OCI-LY1 (cell line): ENCODE measurements at regions not wholly inside any gene's neighbourhood (a gene's known extent, or its start where the extent isn't known, plus 50 kb on each side); places are given as distances from the start of the nearest gene placed in this dataset.

Source experiments
- H2AFZ ChIP-seq: fragments of 200-600 bp; sonication (generic), shearing (Covaris generic); 2 replicates; pipeline ENCODE4 v1.6.0; 2014; ENCODE audit warnings: antibody characterized with exemption, mild to moderate bottlenecking, low read length
- H3F3A ChIP-seq: fragments of 200-600 bp; sonication (generic), shearing (Covaris generic); 2 replicates; pipeline ENCODE4 v1.6.0; 2014; ENCODE audit warnings: mild to moderate bottlenecking, antibody characterized with exemption, low read length, moderate library complexity; ENCODE audit not compliant: insufficient read depth
- H3K27ac ChIP-seq: fragments of 200-600 bp; sonication (generic); 2 replicates; pipeline ENCODE4 v1.5.1; 2014; ENCODE audit warnings: low read length, mixed run types, mild to moderate bottlenecking, low read depth; ENCODE audit not compliant: poor library complexity, severe bottlenecking
- H3K27me3 ChIP-seq: fragments of 200-600 bp; sonication (generic); 2 replicates; pipeline ENCODE4 v1.6.0; 2014; ENCODE audit warnings: antibody characterized with exemption, mild to moderate bottlenecking, low read length, moderate library complexity; ENCODE audit not compliant: insufficient read depth
- H3K36me3 ChIP-seq: fragments of 200-600 bp; sonication (generic); 2 replicates; pipeline ENCODE4 v1.6.1; 2014; ENCODE audit warnings: mild to moderate bottlenecking, antibody characterized with exemption, low read length, moderate library complexity, mixed read lengths; ENCODE audit not compliant: insufficient read depth
- H3K4me1 ChIP-seq: fragments of 200-600 bp; sonication (generic); 2 replicates; pipeline ENCODE4 v1.5.1; 2014; ENCODE audit warnings: mild to moderate bottlenecking, low read length, moderate library complexity; ENCODE audit not compliant: insufficient read depth, severe bottlenecking
- H3K4me2 ChIP-seq: fragments of 200-600 bp; sonication (generic), shearing (Covaris generic); 2 replicates; pipeline ENCODE4 v1.6.1; 2014; ENCODE audit warnings: low read length
- H3K4me3 ChIP-seq: fragments of 200-600 bp; sonication (generic); 2 replicates; pipeline ENCODE4 v1.5.1; 2014; ENCODE audit warnings: low read length, low read depth, mild to moderate bottlenecking, mixed read lengths; ENCODE audit not compliant: poor library complexity, severe bottlenecking
- H3K79me2 ChIP-seq: fragments of 200-600 bp; shearing (Covaris generic); 2 replicates; pipeline ENCODE4 v1.6.1; 2016; ENCODE audit warnings: mixed run types, low read length, mixed read lengths; ENCODE audit not compliant: insufficient read depth
- H3K9ac ChIP-seq: fragments of 200-600 bp; sonication (generic), shearing (Covaris generic); 2 replicates; pipeline ENCODE4 v1.6.1; 2014; ENCODE audit warnings: mild to moderate bottlenecking, low read length, mixed read lengths
- H3K9me2 ChIP-seq: fragments of 200-600 bp; sonication (generic), shearing (Covaris generic); 2 replicates; pipeline ENCODE4 v1.6.1; 2014; ENCODE audit warnings: low read depth, mild to moderate bottlenecking, low read length, mixed read lengths
- H3K9me3 ChIP-seq: fragments of 200-600 bp; shearing (Covaris generic); 2 replicates; pipeline ENCODE4 v1.6.1; 2014; ENCODE audit warnings: low read length, mixed read lengths
- H4K20me1 ChIP-seq: fragments of 200-600 bp; sonication (generic), shearing (Covaris generic); 2 replicates; pipeline ENCODE4 v1.6.0; 2016; ENCODE audit warnings: mild to moderate bottlenecking, low read length; ENCODE audit not compliant: insufficient read depth
- CTCF ChIP-seq: fragments of 200-600 bp; sonication (generic), shearing (Covaris generic); IDR thresholded peaks from 2 replicates; pipeline ENCODE4 v1.5.1; 2017; ENCODE audit warnings: mild to moderate bottlenecking, antibody characterized with exemption, low read length, moderate library complexity, mixed read lengths
- EZH2 ChIP-seq: fragments of 200-600 bp; sonication (generic), shearing (Covaris generic); IDR thresholded peaks from 2 replicates; pipeline ENCODE4 v1.8.0; 2017; ENCODE audit warnings: borderline replicate concordance, mixed run types, mild to moderate bottlenecking, antibody characterized with exemption, low read length, moderate library complexity, mixed read lengths

GRCh38 chr17:77317091-77317750, 176.5 kb downstream of the SEC14L1 start:
- Histone ChIP-seq H3K9ac (no peak overlapping the region), H3F3A (no peaks in the 10 kb centered on the region), H3K4me1 (peaks cover 43% of the 10 kb centered on the region), H3K27me3 (peaks cover 15% of the 10 kb centered on the region; the same call in 1 of the 2 replicates), H2AFZ (no peak overlapping the region), H4K20me1 (no peaks in the 10 kb centered on the region), H3K79me2 (no peaks in the 10 kb centered on the region), H3K9me2 (no peaks in the 10 kb centered on the region), H3K4me3 (no peak overlapping the region), H3K4me2 (no peak overlapping the region), H3K9me3 (no peaks in the 10 kb centered on the region), H3K36me3 (no peaks in the 10 kb centered on the region), H3K27ac (peak overlapping the region; percentile 25)
- no peak for TF ChIP-seq EZH2
- no peak for TF ChIP-seq CTCF

- Histone ChIP-seq H3K4me1 (peaks cover 51% of the 10 kb centered on the region), H3K9me3 (no peaks in the 10 kb centered on the region), H3K27me3 (peaks cover 15% of the 10 kb centered on the region; the same call in 1 of the 2 replicates), H3K4me2 (no peak overlapping the region), H3K9me2 (no peaks in the 10 kb centered on the region), H3K9ac (no peak overlapping the region), H3K79me2 (no peaks in the 10 kb centered on the region), H3K36me3 (no peaks in the 10 kb centered on the region), H3K27ac (no peak overlapping the region), H4K20me1 (no peaks in the 10 kb centered on the region), H3F3A (no peaks in the 10 kb centered on the region), H3K4me3 (no peak overlapping the region), H2AFZ (no peak overlapping the region)
- no peak for TF ChIP-seq CTCF
- TF ChIP-seq EZH2, result no peak
Measured at GRCh38 chr17:77318021-77318420, 177.3 kb downstream of the SEC14L1 start.

GRCh38 chr17:77318491-77319210, 177.9 kb downstream of the SEC14L1 start:
- Histone ChIP-seq H3K36me3 (no peaks in the 10 kb centered on the region), H3K9me3 (no peaks in the 10 kb centered on the region), H3K9ac (no peak overlapping the region; the same call in 1 of the 2 replicates), H3K27ac (peak overlapping the region; percentile 76), H3K4me1 (peaks cover 58% of the 10 kb centered on the region), H3K79me2 (no peaks in the 10 kb centered on the region), H3K4me2 (peak overlapping the region; percentile 55; the same call in 1 of the 2 replicates), H3F3A (no peaks in the 10 kb centered on the region), H3K27me3 (peaks cover 15% of the 10 kb centered on the region; the same call in 1 of the 2 replicates), H2AFZ (no peak overlapping the region), H4K20me1 (no peaks in the 10 kb centered on the region), H3K9me2 (no peaks in the 10 kb centered on the region), H3K4me3 (peak overlapping the region; percentile 54)
- TF ChIP-seq EZH2 (no peak), CTCF (no peak)
